NCI-H1930 (cell line): ENCODE measurements at regions not wholly inside any gene's neighbourhood (a gene's known extent, or its start where the extent isn't known, plus 50 kb on each side); places are given as distances from the start of the nearest gene placed in this dataset.

Source experiments
- DNase-seq, 2 experiments: peaks; one replicate each; lab custom pipeline; 2025; lab: John Stamatoyannopoulos, UW

DNA sequence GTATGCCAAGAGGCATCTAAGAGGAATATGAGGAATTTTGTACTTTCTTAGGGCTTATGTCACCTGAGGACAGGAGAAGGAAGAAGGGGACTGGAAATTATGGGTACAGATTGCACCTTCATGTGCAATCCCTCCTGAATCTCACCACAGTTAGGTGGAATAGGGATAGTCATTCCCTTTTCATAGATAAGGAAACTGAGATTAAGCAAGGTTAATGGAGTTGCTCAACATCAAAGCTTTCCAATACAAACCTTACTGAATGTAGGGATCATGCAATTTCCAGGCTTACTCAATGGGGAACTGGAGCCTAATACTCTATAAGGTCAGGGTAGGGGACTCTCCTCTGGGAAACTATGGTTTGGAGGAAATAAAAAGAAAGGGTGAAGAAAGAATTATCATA, 133.0 kb downstream of the C11orf87 start:
- DNase-seq: no peak

DNA sequence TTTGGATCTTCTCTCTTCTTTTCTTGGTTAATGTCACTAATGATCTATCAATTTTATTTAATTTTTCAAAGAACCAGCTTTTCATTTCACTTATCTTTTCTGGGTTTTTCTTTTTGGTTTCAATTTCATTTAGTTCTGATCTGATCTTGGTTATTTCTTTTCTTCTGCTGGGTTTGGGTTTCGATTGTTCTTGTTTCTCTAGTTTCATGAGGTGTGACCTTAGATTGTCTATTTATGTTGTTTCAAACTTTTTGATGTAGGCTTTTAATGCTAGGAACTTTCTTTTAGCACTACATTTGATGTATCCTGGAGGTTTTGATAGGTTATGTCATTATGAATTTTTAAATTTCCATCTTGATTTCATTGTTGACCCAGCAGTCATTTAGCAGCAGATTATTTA, 142.3 kb downstream of the C11orf87 start:
- DNase-seq: no peak

DNA sequence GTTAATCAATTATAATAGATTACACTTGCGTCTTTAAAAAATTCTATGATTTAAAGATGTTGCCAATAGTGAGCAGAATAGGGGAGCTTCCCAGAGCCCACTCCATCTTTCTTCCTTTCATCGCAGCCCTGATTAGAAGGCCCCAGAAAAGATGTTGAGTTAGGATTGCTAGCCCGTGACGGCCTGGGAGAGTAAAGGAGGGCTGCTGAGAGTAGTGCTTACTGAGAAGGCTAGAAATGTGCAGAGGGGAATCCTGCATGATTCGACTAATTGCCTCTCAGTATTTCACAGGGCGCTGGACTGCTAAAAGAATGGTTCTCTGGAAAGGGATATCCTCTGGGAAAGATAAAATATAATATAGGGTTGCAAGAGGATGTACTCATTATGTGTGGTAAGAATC, 160.5 kb downstream of the C11orf87 start:
- no peak for DNase-seq

DNA sequence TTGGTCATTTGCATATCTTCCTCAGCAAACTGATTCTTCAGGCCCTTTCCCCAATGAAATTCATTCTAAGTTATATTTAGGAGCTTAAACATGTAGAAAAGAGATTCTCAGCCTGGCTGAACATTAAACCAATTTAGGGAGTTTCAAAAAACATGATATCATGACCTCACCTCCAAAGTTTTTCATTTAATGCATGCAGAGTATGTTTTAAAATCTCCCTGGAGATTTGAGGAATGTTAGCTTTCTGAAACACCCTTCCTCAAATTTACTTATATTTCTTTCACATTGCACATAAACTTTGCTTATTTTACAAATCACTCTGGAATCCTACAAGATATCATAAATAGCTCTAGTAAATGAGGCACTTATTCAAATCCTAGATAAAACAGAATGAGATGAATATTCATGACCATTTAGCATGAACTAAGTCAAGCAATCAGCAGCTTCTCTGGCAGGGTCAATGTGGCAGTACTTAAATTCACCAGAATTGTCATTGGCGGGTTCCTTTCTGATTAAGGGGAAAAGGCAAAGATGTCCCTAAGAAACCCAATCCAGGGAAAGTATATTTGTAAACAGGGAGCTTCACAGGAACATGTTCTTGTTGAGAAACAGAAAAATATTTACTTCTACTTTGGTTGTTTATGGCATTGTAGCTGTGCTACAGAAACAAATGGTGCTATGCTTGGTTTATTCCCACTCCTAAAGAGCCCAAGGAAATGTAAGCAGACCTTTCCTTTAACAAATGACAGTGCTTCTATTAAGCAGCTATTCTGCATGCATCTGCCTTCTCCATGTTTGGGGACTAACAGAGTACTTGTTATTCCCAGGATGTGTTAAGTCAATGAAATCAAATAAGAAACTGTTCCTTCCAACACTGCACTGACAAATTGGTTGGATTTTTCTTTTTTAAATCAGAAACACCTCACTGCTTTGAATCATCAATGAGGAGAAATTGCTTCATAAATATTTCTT, 162.3 kb downstream of the C11orf87 start:
- DNase-seq: no peak

DNA sequence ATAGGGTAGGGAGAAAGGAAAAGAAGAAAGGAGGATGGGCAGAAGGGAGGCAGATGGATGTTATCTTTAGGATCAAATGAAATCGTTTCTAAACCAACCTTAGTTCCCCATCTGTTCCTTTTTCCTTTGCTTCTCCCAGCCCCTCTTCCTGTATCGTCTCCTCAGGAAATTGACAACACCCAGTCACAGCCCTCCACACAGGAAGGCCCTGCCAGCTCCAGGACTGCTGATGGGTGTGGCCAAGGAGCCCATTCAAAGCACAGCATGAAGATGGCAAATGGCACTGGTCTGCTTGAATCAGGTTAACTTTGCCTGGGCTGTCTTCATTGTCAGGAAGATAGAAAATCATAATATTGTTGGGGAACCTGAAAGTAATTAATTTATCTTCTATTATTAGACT, 164.8 kb downstream of the C11orf87 start:
- no peak for DNase-seq

DNA sequence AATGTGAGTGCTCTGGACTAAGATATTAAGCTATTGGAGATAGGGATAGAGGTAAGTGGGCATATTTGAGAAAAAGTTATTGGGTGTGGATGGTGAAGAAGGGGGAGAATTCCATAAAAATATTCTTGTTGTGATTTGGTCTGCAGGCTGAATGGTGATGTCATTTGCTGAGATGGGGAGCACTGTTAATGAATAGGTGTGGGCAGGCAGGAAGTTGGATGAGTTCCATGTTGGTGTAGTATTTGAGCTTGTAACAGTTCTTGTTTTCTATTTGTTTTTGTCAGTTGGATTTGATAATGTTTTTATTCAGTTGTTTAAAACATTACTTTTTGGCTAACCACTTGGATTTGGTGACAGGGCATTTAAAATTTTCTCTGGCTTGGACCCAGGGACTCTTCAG, 168.8 kb downstream of the C11orf87 start:
- no peak for DNase-seq

DNA sequence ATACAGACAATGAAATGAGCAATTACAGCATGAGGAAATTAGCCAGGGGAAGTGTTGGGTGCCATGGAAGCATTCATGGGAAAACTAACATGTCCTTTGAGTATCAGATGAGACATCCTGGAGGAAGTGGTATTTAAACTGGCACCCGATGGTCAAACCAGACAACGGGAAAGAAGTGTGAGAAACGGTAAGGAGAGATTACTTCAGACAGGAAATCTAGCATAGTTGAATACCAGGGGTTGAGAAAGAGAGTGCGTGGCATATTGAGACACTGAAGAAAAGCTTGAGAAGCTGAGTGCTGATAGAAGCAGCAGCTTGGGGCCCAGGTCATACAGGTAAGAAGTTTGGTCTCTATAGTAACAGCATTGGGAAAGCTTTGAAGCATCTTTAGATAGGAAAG, 175.3 kb downstream of the C11orf87 start:
- DNase-seq: no peak

DNA sequence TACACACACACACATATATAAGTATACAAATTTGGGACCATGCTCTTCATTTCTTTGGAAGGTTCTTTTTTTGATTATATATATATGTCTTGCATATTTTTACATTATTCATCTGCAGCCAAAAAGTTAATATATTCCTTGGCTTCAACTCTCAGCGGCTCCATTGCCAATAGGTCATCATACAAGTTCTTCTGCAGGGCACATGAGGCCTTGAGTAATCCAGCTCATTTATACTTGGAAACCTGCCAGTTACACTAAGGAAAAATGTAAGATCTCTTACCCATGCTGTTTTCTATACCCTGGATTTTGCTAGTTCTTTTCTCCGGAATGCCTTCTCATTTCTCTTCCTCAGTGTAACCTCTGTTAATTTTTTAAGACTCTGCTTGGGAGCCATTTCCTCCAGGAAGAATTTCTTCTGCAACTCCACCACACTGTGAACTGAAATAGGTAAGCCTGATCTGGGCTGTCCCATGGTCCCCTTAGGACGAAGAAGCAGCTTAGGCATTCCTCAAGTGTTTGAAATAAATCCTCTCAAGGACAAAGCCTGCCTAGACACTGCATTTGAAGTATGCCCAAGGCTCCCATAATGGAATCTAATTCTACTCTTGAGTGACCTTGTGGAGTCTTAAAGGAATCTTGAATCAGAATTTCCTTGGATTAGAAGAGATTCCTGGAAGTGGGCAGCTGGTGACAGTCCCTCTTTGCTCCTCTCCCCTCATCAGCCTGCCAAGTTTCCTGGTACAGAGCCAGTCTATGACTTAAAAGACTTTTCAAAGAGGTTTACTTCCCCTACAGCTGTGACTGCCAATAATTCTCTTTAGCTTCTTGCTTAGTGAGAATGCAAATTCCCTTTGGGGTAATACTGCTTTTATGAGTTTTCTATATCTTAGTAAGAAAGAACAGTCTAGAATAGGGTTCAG, 182.8 kb downstream of the C11orf87 start:
- DNase-seq: no peak

DNA sequence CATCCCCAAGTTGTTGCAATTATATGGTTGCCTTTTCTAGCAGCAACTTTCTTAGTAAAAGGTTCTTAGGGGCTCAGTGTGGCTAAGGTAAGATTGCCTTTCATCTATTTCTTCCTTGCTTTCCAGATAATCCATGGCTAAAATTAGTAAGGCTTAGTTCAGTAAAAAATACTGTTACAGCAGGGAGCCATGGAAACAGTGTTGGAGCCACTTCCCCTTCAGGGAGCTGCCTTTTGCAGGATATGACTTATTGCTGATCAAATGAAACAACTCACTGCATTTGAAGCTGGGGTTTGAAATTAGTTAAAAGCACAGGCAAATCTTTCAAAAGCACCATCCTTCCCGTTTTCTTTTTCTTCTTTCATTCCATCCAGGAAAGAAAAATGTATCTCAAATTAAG, 184.3 kb downstream of the C11orf87 start:
- no peak for DNase-seq

DNA sequence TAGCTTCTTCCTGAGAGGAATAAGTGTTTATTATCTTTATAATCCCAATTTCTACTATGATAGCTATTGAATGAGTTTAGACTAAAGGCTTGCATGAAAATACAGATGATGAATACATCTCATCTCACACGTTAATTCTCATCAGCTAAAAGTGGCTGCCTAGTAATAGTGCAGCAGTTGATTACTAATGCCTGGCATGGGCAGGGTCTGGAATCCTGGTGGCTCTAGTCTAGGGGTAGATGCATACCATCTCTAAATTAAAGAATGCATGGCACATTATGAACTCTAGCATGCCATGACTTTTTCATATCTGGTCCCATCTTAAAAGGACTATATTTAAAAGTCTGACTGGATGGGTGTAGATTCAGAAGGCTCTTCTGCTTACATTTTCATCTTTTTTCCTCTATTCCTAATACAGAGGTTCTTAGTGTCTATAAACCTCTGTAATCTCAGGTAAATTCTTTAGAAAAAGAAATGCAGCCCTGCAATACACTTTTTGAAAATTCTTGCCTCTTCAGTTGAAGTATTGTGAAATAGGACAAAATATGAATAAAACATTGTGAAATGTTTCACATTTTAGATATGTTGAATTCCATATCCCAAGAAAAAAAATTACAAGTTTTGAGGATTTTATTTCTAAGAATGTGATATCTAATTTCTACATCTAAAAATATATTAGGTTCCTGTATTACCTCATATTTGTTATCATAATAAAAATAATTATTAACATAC, 187.6 kb downstream of the C11orf87 start:
- DNase-seq: no peak

DNA sequence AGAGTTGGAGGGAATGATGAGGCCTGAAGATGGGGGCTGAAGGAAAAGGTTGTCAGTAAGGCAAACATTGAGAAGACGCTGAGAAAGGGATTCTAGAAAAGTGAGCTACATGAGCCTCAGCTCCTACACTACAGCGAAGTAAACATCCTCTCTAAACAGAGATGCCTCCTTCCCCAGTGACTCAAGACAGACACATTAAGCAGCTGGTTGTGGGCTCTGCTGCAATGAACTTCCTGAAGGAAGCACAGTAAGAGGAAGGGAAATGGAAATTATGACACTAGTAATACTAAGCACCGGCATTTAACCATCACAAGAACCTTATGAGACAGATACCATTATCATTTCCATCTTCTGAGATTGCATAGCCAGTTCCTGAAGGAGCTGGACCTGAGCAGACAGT, 190.5 kb downstream of the C11orf87 start:
- no peak for DNase-seq

DNA sequence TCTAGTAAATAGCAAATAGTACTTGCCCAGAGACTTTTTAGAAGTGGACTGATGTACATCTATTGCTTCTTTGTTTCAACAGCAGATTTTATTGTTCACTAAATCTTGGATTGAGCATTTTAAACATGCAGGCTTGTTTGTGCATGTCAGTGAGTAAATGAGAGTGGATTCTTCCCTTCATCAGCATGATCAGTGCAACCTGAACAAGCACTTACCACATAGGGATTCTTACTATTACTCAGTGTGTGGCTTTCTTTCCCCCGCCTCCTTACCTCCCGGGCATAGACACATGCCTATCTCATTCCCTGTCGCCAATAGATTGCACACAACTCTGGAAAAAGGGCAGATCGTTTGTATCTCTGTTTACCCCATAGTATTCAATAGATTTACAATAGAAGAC, 197.5 kb downstream of the C11orf87 start:
- DNase-seq: no peak

DNA sequence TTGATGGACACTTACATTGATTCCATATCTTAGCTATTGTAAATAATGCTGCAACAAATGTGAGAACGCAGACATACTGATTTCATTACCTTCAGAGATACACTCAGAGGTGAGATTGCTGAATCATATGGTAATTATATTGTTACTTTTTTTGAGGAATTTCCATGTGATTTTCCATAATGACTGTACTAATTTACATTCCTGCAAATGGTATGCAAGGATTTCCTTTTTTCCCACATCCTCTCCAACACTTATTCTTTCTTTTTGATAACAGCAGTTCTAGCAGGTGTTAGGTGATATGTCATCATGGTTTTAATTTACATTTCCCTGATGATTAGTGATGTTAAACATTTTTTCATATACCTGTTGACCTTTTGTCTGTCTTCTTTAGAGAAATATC, 207.7 kb downstream of the C11orf87 start:
- DNase-seq: no peak

DNA sequence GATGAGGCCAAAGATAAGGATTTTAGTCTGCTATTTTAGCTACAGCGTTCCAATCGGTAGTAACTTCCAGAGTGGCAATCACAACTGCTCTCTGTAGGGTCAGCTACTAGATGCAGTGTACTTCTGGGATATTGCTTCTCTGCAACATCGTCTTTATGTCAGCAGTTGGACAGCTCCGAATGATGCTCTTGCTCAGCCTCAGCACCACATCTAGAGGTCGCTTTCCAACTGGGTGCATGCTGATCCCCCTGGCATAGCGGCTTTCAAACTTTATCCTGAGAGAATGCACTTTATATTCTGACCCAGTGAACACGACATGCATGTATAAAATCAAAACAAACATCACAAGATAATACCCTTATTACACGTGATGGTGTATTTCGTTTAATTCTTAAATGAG, 219.6 kb downstream of the C11orf87 start:
- DNase-seq: no peak

DNA sequence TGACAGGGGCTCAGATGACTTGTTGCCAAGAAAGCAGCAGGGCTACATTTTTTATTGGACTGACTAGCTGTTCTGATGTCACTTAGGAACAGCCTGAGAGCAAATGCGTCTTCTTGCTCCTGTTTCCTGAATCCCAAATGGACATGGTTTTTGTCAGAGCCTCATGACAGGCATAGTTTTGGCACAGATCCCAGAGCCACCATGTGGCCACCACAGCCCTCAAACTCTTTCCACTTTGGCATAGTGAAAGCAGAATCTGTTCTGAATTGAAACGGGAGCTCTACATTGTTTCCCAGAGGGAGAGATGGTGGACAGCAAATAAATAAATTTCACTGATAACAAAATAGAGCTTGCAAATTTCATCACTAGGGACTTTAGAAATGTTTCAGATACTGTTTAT, 222.2 kb downstream of the C11orf87 start:
- peak in 1 of 2 experiments; percentile 7 for DNase-seq

DNA sequence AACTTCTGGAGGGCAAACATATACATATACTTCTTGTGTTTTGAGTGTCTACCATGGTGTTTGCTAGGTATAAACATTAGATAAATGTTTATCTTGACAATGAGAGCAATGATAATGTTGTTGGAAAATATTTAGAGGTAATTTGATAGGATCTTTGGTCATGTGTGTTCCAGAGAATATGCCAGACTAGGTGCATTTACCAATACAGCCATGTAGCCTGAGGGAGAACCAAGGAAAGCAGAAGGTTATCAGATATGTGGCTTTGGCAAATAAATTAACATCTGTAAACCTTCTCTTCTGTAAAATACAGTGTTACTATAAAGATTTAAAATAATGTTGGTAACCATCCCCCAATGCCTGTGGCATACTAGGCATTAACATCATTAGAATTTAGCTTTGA, 226.8 kb downstream of the C11orf87 start:
- DNase-seq: no peak

DNA sequence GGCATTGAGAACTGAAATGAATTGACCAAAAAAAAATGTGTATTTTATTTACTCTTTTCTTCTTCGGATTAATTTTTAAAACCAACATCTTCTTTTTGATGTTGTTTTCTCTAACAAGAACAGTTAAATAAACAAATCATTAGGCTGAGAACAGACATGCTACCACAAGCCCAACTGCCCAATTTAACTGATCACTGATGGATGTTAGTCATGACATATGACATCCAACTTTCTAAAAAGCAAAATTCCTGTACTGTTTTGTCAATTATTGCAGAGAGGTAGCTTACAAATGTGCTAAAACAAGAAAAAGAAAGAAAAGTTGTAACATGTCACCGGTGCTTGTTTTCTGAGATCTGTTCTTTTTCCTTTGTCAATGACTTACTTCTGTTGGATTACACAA, 232.1 kb downstream of the C11orf87 start:
- no peak for DNase-seq

DNA sequence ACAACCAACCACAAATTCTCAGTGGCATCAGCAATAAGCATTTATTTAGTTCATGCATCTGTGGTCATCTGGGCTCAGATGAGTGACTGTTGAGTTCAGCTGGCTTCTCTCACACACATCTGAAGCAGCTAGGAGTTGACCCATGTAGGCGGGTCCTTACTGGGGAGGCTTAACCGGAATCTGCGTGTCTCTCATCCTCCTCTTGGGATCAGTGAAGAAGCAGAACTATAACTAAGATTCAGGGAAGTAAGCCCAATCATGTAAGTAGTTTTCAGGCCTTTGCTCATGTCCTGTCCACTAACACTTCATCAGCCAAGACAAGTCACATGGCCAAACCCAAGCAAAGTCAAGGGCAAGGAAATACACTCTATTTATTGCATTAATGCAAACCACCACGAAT, 236.2 kb downstream of the C11orf87 start:
- no peak for DNase-seq

DNA sequence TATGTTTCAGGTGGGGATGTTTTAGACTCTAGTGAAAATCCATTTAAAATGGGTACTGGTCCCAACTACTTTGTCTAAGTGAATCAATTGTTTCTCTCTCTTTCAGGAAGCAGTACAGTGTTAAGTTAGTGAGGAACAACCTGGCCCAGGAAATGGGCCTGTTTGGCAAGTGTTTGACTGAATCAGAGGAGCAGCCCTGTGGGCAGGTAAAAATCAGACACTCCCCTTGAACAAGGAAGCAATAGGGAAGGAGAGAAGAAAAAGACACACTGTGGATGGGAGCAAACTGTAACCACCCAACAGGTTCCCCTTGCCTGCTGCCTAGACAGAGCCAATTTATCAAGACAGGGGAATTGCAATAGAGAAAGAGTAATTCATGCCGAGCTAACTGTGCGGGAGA, 245.7 kb downstream of the C11orf87 start:
- DNase-seq: no peak

DNA sequence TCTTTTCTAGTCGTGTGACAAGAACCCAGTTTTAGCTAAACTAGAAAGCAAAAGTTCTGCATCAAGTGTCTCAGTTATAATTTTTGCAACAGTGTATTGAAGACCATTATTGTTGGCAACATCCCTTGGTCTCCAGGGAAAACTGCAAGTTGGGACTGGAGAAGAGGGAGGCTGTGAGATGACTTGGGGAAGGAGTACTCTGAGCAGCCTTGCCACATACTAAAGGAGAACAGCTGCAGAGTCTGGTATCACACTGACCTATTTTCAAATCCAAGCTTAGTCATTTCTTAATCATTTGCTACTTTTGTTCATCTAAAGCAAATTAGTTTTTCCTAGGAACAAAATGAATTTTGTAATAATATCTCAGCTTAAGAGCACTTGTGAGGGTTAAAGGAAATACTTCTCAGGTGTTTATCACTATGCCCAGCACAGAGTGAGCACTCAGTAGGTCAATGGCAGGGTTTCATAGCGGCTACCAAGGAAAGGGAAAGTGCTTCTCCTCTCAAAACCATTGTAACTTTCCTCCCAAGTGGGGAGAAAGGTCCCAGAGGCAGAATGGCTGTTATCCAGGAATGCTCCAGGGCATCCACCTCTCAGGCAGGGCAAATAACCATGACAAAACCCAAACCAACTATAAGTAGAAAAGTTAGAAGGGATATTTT, 247.1 kb downstream of the C11orf87 start:
- DNase-seq: no peak

DNA sequence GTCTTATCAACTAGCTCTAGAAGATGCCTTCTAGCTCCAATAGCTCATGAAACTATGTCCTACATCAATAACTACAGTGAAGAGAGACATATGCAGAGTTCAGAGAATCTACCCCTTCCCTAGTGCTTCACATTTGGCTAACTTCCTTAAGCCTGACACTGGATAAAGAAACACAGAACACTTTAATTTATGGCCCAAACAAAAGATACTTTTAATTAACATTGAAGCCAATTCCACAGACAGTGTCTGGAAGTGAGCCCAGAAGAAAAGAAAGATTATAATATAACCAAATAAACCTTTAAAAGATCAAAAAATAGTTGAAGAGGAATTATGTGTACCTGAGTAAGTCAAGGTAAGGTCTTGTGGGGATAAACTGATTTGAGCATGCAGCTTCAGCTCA, 255.2 kb downstream of the C11orf87 start:
- no peak for DNase-seq

DNA sequence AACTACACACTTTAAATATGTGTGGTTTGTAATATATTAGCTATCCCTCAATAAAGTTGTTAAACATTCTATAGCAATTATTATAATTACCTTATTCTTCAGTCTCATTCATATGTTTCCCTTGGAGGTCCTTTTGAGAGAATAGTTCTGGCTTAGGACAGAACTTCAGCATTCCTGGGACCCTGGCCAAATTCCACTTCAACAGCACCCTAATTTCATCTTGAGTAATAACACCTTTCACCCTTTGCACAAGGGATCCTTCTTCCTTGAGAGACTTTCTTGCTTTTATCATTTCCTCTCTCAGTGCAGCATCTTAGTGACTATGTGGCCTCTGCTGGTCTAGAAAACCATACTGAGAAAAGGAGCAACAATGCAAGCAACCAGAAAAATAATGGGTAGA, 255.9 kb downstream of the C11orf87 start:
- DNase-seq: no peak
